Upper lobe of left lung (tissue), 4 donors: ENCODE measurements at regions not wholly inside any gene's neighbourhood (a gene's known extent, or its start where the extent isn't known, plus 50 kb on each side); places are given as distances from the start of the nearest gene placed in this dataset.

Experiments
- CTCF ChIP-seq, 6 experiments: fragments of 450-650 bp in 4 of 6; fragments of 200-600 bp in 2 of 6; sonication (generic) in 2 of 6; IDR thresholded peaks; one replicate each; pipeline ENCODE4 v1.5.1; 2016 to 2019; ENCODE audit warnings: antibody characterized with exemption in 6 of 6
- EP300 ChIP-seq, 4 donors: sonication (generic); formaldehyde crosslinking; IDR thresholded peaks; one replicate each; pipeline ENCODE4 v1.5.1; 2017; ENCODE audit warnings: antibody characterized with exemption in 4 of 4, control low read depth in 2 of 4
- POLR2A ChIP-seq, 4 donors: fragments of 450-650 bp; IDR thresholded peaks; one replicate each; pipeline ENCODE4 v1.5.1; 2016 to 2017; ENCODE audit warnings: antibody characterized with exemption in 4 of 4, mild to moderate bottlenecking in 2 of 4

GRCh38 chr10:110368002-110368401 lies 63.3 kb upstream of the SMNDC1 start:
- TF ChIP-seq CTCF (IDR thresholded peaks at IDR 0.05), result no peak
- TF ChIP-seq EP300 (IDR thresholded peaks at IDR 0.05), result no peak
- TF ChIP-seq POLR2A (IDR thresholded peaks at IDR 0.05), result no peak
